ENCODE measurements at regions not wholly inside any gene's neighbourhood (a gene's known extent, or its start where the extent isn't known, plus 50 kb on each side); places are given as distances from the start of the nearest gene placed in this dataset.

DNA sequence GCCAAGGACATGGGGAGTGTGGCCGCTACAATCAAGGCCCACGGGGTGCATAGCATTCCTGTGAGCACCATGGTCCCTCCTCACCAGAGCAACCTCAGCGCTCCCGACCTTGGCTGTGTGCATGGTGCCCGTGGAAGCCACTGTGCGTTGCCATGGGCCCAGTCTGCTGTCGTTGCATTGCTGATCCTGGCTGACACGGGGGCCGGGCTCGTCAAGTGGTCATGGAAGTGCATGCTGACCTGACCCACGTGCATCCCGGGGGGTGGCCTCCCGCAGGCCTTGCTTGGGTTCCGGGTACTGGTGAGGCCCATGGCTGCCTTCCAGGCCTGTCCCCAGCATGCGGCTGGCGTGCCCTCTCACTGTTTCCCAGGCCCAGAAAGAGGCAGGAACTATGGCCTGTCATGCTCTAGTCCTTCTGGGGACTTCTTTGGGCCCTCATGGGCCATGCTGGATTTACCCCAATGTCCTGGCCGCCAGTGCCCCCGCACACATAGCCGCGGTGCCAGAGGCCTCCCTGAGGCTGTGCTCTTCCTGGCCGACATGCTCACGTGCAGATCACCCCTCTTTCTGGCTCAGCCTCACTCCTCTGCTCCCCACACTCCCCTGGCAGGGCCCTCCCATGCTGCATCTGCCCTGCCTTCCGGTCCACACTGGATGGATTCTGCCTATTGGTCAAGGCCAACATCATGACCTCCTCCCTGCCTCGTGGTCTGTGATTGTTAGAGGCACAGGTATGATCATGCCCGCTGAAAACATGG lies 1258.0 kb downstream of the BRD1 start:
- TF ChIP-seq, protein P1, sequence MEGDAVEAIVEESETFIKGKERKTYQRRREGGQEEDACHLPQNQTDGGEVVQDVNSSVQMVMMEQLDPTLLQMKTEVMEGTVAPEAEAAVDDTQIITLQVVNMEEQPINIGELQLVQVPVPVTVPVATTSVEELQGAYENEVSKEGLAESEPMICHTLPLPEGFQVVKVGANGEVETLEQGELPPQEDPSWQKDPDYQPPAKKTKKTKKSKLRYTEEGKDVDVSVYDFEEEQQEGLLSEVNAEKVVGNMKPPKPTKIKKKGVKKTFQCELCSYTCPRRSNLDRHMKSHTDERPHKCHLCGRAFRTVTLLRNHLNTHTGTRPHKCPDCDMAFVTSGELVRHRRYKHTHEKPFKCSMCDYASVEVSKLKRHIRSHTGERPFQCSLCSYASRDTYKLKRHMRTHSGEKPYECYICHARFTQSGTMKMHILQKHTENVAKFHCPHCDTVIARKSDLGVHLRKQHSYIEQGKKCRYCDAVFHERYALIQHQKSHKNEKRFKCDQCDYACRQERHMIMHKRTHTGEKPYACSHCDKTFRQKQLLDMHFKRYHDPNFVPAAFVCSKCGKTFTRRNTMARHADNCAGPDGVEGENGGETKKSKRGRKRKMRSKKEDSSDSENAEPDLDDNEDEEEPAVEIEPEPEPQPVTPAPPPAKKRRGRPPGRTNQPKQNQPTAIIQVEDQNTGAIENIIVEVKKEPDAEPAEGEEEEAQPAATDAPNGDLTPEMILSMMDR (IDR thresholded peaks at IDR 0.05; ENCODE audit: low read length), result no peak
- no peak for TF ChIP-seq EZH2 (optimal IDR thresholded peaks at IDR 0.05; ENCODE audit: low read depth, low read length)

Data from MM.1S (cell line).